Mucosa of rectum (tissue), 2 donors: ENCODE measurements at regions not wholly inside any gene's neighbourhood (a gene's known extent, or its start where the extent isn't known, plus 50 kb on each side); places are given as distances from the start of the nearest gene placed in this dataset.

Experiments
- H3K27ac ChIP-seq, 2 donors: one replicate each; pipeline ENCODE4 v1.7.0; 2013; ENCODE audit warnings: inconsistent platforms in 2 of 2, low read depth in 2 of 2, low read length in 2 of 2
- H3K27me3 ChIP-seq, 2 donors: one replicate each; pipeline ENCODE4 v1.7.0; 2013; ENCODE audit warnings: low read length in 2 of 2; ENCODE audit not compliant: control insufficient read depth in 2 of 2, insufficient read depth in 2 of 2
- H3K36me3 ChIP-seq, 2 donors: one replicate each; pipeline ENCODE4 v1.7.0; 2013; ENCODE audit warnings: low read length in 2 of 2; ENCODE audit not compliant: control insufficient read depth in 2 of 2, insufficient read depth in 2 of 2
- H3K4me1 ChIP-seq, 2 donors: one replicate each; pipeline ENCODE4 v1.7.0; 2013; ENCODE audit warnings: low read length in 2 of 2, mild to moderate bottlenecking in 1 of 2; ENCODE audit not compliant: control insufficient read depth in 2 of 2, insufficient read depth in 2 of 2
- H3K4me3 ChIP-seq, 2 donors: one replicate each; pipeline ENCODE4 v1.7.0; 2013; ENCODE audit warnings: low read length in 2 of 2
- H3K9ac ChIP-seq, 2 donors: one replicate each; pipeline ENCODE4 v1.7.0; 2013; ENCODE audit warnings: low read length in 2 of 2, low read depth in 1 of 2, mild to moderate bottlenecking in 1 of 2
- H3K9me3 ChIP-seq, 2 donors: one replicate each; pipeline ENCODE4 v1.7.0; 2013; ENCODE audit warnings: low read length in 2 of 2; ENCODE audit not compliant: control insufficient read depth in 2 of 2
- donor health status: healthy.
- donor health status: Normal muscosa, but diverticular disease.

GRCh38 chr3:18593231-18593630 is 168.1 kb upstream of the SATB1 start:
- H3K36me3 ChIP-seq: no peaks in the 10 kb centered on the region
- H3K27me3 ChIP-seq: no peaks in the 10 kb centered on the region
- H3K9me3 ChIP-seq: no peaks in the 10 kb centered on the region
- no peak overlapping the region for H3K27ac ChIP-seq
- no peak overlapping the region for H3K4me3 ChIP-seq
- no peaks in the 10 kb centered on the region for H3K4me1 ChIP-seq
- H3K9ac ChIP-seq: no peak overlapping the region

GRCh38 chr3:18591120-18591519 is 166.0 kb upstream of the SATB1 start:
- Histone ChIP-seq H3K4me1 (no peaks in the 10 kb centered on the region), H3K36me3 (no peaks in the 10 kb centered on the region), H3K27ac (no peak overlapping the region), H3K9ac (no peak overlapping the region), H3K4me3 (no peak overlapping the region), H3K27me3 (no peaks in the 10 kb centered on the region), H3K9me3 (no peaks in the 10 kb centered on the region)

- Histone ChIP-seq H3K9ac (no peak overlapping the region), H3K27ac (no peak overlapping the region), H3K27me3 (no peaks in the 10 kb centered on the region), H3K4me1 (no peaks in the 10 kb centered on the region), H3K36me3 (no peaks in the 10 kb centered on the region), H3K9me3 (no peaks in the 10 kb centered on the region), H3K4me3 (no peak overlapping the region)
Measured at GRCh38 chr3:18586076-18586475, 160.9 kb upstream of the SATB1 start.

- Histone ChIP-seq H3K9me3 (no peaks in the 10 kb centered on the region), H3K27me3 (no peaks in the 10 kb centered on the region), H3K4me3 (no peak overlapping the region), H3K9ac (no peak overlapping the region), H3K4me1 (peaks cover 0 to 4% of the 10 kb centered on the region in 2 donors), H3K36me3 (no peaks in the 10 kb centered on the region), H3K27ac (no peak overlapping the region)
Measured at GRCh38 chr3:18585004-18585968, 160.1 kb upstream of the SATB1 start.

GRCh38 chr3:18580268-18580667 is 155.1 kb upstream of the SATB1 start:
- Histone ChIP-seq H3K9me3 (no peaks in the 10 kb centered on the region), H3K27me3 (no peaks in the 10 kb centered on the region), H3K9ac (no peak overlapping the region), H3K4me3 (no peak overlapping the region), H3K27ac (no peak overlapping the region), H3K4me1 (peaks cover 0 to 8% of the 10 kb centered on the region in 2 donors), H3K36me3 (no peaks in the 10 kb centered on the region)

- Histone ChIP-seq H3K27ac (no peak overlapping the region), H3K4me3 (no peak overlapping the region), H3K4me1 (peaks cover 0 to 8% of the 10 kb centered on the region in 2 donors), H3K9ac (no peak overlapping the region), H3K27me3 (no peaks in the 10 kb centered on the region), H3K36me3 (no peaks in the 10 kb centered on the region), H3K9me3 (no peaks in the 10 kb centered on the region)
Measured at GRCh38 chr3:18579661-18580060, 154.5 kb upstream of the SATB1 start.

GRCh38 chr3:18575573-18575972 is 150.4 kb upstream of the SATB1 start:
- H3K36me3 ChIP-seq: no peaks in the 10 kb centered on the region
- H3K4me1 ChIP-seq: peaks cover 0 to 7% of the 10 kb centered on the region in 2 donors
- no peaks in the 10 kb centered on the region for H3K9me3 ChIP-seq
- no peak overlapping the region for H3K27ac ChIP-seq
- H3K4me3 ChIP-seq: no peak overlapping the region
- H3K27me3 ChIP-seq: no peaks in the 10 kb centered on the region
- H3K9ac ChIP-seq: no peak overlapping the region

GRCh38 chr3:18572809-18573208 is 147.7 kb upstream of the SATB1 start:
- Histone ChIP-seq H3K27me3 (no peaks in the 10 kb centered on the region), H3K9ac (no peak overlapping the region), H3K4me1 (no peaks in the 10 kb centered on the region), H3K27ac (no peak overlapping the region), H3K4me3 (no peak overlapping the region), H3K9me3 (no peaks in the 10 kb centered on the region), H3K36me3 (no peaks in the 10 kb centered on the region)

- Histone ChIP-seq H3K4me3 (no peak overlapping the region), H3K9me3 (no peaks in the 10 kb centered on the region), H3K9ac (no peak overlapping the region), H3K27ac (no peak overlapping the region), H3K4me1 (no peaks in the 10 kb centered on the region), H3K36me3 (no peaks in the 10 kb centered on the region), H3K27me3 (no peaks in the 10 kb centered on the region)
Measured at GRCh38 chr3:18567293-18567692, 142.2 kb upstream of the SATB1 start.

- H3K4me1 ChIP-seq: no peaks in the 10 kb centered on the region
- H3K4me3 ChIP-seq: no peak overlapping the region
- H3K36me3 ChIP-seq: no peaks in the 10 kb centered on the region
- H3K27ac ChIP-seq: no peak overlapping the region
- no peak overlapping the region for H3K9ac ChIP-seq
- no peaks in the 10 kb centered on the region for H3K9me3 ChIP-seq
- H3K27me3 ChIP-seq: no peaks in the 10 kb centered on the region
Measured at GRCh38 chr3:18562364-18563154, 137.4 kb upstream of the SATB1 start.
